OCI-LY1 (cell line): ENCODE measurements at regions not wholly inside any gene's neighbourhood (a gene's known extent, or its start where the extent isn't known, plus 50 kb on each side); places are given as distances from the start of the nearest gene placed in this dataset.
"Not testable (repeated sequence)": the region's sequence is repeated elsewhere in the genome, so short reads cannot be mapped to it uniquely, and the experiment has no call there.

ENCODE experiments used
- H2AFZ ChIP-seq: fragments of 200-600 bp; sonication (generic), shearing (Covaris generic); 2 replicates; pipeline ENCODE4 v1.6.0; 2014; ENCODE audit warnings: antibody characterized with exemption, mild to moderate bottlenecking, low read length
- H3F3A ChIP-seq: fragments of 200-600 bp; sonication (generic), shearing (Covaris generic); 2 replicates; pipeline ENCODE4 v1.6.0; 2014; ENCODE audit warnings: mild to moderate bottlenecking, antibody characterized with exemption, low read length, moderate library complexity; ENCODE audit not compliant: insufficient read depth
- H3K27ac ChIP-seq: fragments of 200-600 bp; sonication (generic); 2 replicates; pipeline ENCODE4 v1.5.1; 2014; ENCODE audit warnings: low read length, mixed run types, mild to moderate bottlenecking, low read depth; ENCODE audit not compliant: poor library complexity, severe bottlenecking
- H3K27me3 ChIP-seq: fragments of 200-600 bp; sonication (generic); 2 replicates; pipeline ENCODE4 v1.6.0; 2014; ENCODE audit warnings: antibody characterized with exemption, mild to moderate bottlenecking, low read length, moderate library complexity; ENCODE audit not compliant: insufficient read depth
- H3K36me3 ChIP-seq: fragments of 200-600 bp; sonication (generic); 2 replicates; pipeline ENCODE4 v1.6.1; 2014; ENCODE audit warnings: mild to moderate bottlenecking, antibody characterized with exemption, low read length, moderate library complexity, mixed read lengths; ENCODE audit not compliant: insufficient read depth
- H3K4me1 ChIP-seq: fragments of 200-600 bp; sonication (generic); 2 replicates; pipeline ENCODE4 v1.5.1; 2014; ENCODE audit warnings: mild to moderate bottlenecking, low read length, moderate library complexity; ENCODE audit not compliant: insufficient read depth, severe bottlenecking
- H3K4me2 ChIP-seq: fragments of 200-600 bp; sonication (generic), shearing (Covaris generic); 2 replicates; pipeline ENCODE4 v1.6.1; 2014; ENCODE audit warnings: low read length
- H3K4me3 ChIP-seq: fragments of 200-600 bp; sonication (generic); 2 replicates; pipeline ENCODE4 v1.5.1; 2014; ENCODE audit warnings: low read length, low read depth, mild to moderate bottlenecking, mixed read lengths; ENCODE audit not compliant: poor library complexity, severe bottlenecking
- H3K79me2 ChIP-seq: fragments of 200-600 bp; shearing (Covaris generic); 2 replicates; pipeline ENCODE4 v1.6.1; 2016; ENCODE audit warnings: mixed run types, low read length, mixed read lengths; ENCODE audit not compliant: insufficient read depth
- H3K9ac ChIP-seq: fragments of 200-600 bp; sonication (generic), shearing (Covaris generic); 2 replicates; pipeline ENCODE4 v1.6.1; 2014; ENCODE audit warnings: mild to moderate bottlenecking, low read length, mixed read lengths
- H3K9me2 ChIP-seq: fragments of 200-600 bp; sonication (generic), shearing (Covaris generic); 2 replicates; pipeline ENCODE4 v1.6.1; 2014; ENCODE audit warnings: low read depth, mild to moderate bottlenecking, low read length, mixed read lengths
- H3K9me3 ChIP-seq: fragments of 200-600 bp; shearing (Covaris generic); 2 replicates; pipeline ENCODE4 v1.6.1; 2014; ENCODE audit warnings: low read length, mixed read lengths
- H4K20me1 ChIP-seq: fragments of 200-600 bp; sonication (generic), shearing (Covaris generic); 2 replicates; pipeline ENCODE4 v1.6.0; 2016; ENCODE audit warnings: mild to moderate bottlenecking, low read length; ENCODE audit not compliant: insufficient read depth
- CTCF ChIP-seq: fragments of 200-600 bp; sonication (generic), shearing (Covaris generic); IDR thresholded peaks from 2 replicates; pipeline ENCODE4 v1.5.1; 2017; ENCODE audit warnings: mild to moderate bottlenecking, antibody characterized with exemption, low read length, moderate library complexity, mixed read lengths
- EZH2 ChIP-seq: fragments of 200-600 bp; sonication (generic), shearing (Covaris generic); IDR thresholded peaks from 2 replicates; pipeline ENCODE4 v1.8.0; 2017; ENCODE audit warnings: borderline replicate concordance, mixed run types, mild to moderate bottlenecking, antibody characterized with exemption, low read length, moderate library complexity, mixed read lengths

- H3K4me1 ChIP-seq, H3K9me2 ChIP-seq, H3K27ac ChIP-seq, H3K9me3 ChIP-seq, H3K9ac ChIP-seq, H3K79me2 ChIP-seq, H3K27me3 ChIP-seq, H3F3A ChIP-seq, H3K4me2 ChIP-seq, H3K4me3 ChIP-seq, H4K20me1 ChIP-seq, H2AFZ ChIP-seq, H3K36me3 ChIP-seq: not testable (repeated sequence)
These were observed 201.8 kb downstream of the RTP5 start for GRCh38 chr2:242071377-242071776.

- not testable (repeated sequence) for H3K36me3 ChIP-seq, H3K9ac ChIP-seq, H3K4me3 ChIP-seq, H3K27ac ChIP-seq, H3K27me3 ChIP-seq, H3K79me2 ChIP-seq, H3K4me2 ChIP-seq, H3K4me1 ChIP-seq, H2AFZ ChIP-seq, H3K9me3 ChIP-seq, H3K9me2 ChIP-seq, H4K20me1 ChIP-seq, H3F3A ChIP-seq
These were observed 202.4 kb downstream of the RTP5 start for GRCh38 chr2:242071936-242072335.

GRCh38 chr2:242075168-242075567, 205.6 kb downstream of the RTP5 start:
- Histone ChIP-seq H3K9me3 (no peaks in the 10 kb centered on the region), H3K36me3 (no peaks in the 10 kb centered on the region), H3K4me2 (no peak overlapping the region), H3K27ac (no peak overlapping the region), H4K20me1 (no peaks in the 10 kb centered on the region), H3K9me2 (no peaks in the 10 kb centered on the region), H3F3A (no peaks in the 10 kb centered on the region), H3K79me2 (no peaks in the 10 kb centered on the region), H2AFZ (no peak overlapping the region), H3K4me1 (no peaks in the 10 kb centered on the region), H3K27me3 (no peaks in the 10 kb centered on the region), H3K9ac (no peak overlapping the region), H3K4me3 (no peak overlapping the region)
- TF ChIP-seq EZH2: no peak
- no peak for TF ChIP-seq CTCF

- Histone ChIP-seq H3K36me3 (no peaks in the 10 kb centered on the region), H4K20me1 (no peaks in the 10 kb centered on the region), H3K4me1 (no peaks in the 10 kb centered on the region), H3K9me3 (no peaks in the 10 kb centered on the region), H3K4me3 (no peak overlapping the region), H2AFZ (no peak overlapping the region), H3K4me2 (no peak overlapping the region), H3K27me3 (no peaks in the 10 kb centered on the region), H3F3A (no peaks in the 10 kb centered on the region), H3K9me2 (no peaks in the 10 kb centered on the region), H3K27ac (no peak overlapping the region), H3K79me2 (no peaks in the 10 kb centered on the region), H3K9ac (no peak overlapping the region)
- TF ChIP-seq EZH2: no peak
These were observed 206.2 kb downstream of the RTP5 start for GRCh38 chr2:242075696-242076095.

GRCh38 chr2:242076184-242076583, 206.7 kb downstream of the RTP5 start:
- not testable (repeated sequence) for H3F3A ChIP-seq, H3K27ac ChIP-seq, H3K9me3 ChIP-seq, H3K4me3 ChIP-seq, H3K9me2 ChIP-seq, H2AFZ ChIP-seq, H3K36me3 ChIP-seq, H3K9ac ChIP-seq, H3K79me2 ChIP-seq, H3K4me2 ChIP-seq, H3K4me1 ChIP-seq, H3K27me3 ChIP-seq, H4K20me1 ChIP-seq

GRCh38 chr2:242078426-242078825, 208.9 kb downstream of the RTP5 start:
- not testable (repeated sequence) for H3K9me3 ChIP-seq, H3K4me1 ChIP-seq, H3F3A ChIP-seq, H3K79me2 ChIP-seq, H3K9ac ChIP-seq, H3K27ac ChIP-seq, H4K20me1 ChIP-seq, H3K4me2 ChIP-seq, H2AFZ ChIP-seq, H3K4me3 ChIP-seq, H3K9me2 ChIP-seq, H3K27me3 ChIP-seq, H3K36me3 ChIP-seq

- H4K20me1 ChIP-seq, H3K36me3 ChIP-seq, H2AFZ ChIP-seq, H3K4me2 ChIP-seq, H3K4me3 ChIP-seq, H3K9me2 ChIP-seq, H3K9me3 ChIP-seq, H3K4me1 ChIP-seq, H3F3A ChIP-seq, H3K27me3 ChIP-seq, H3K9ac ChIP-seq, H3K79me2 ChIP-seq, H3K27ac ChIP-seq: not testable (repeated sequence)
These were observed 210.3 kb downstream of the RTP5 start for GRCh38 chr2:242079792-242080191.
